ENCODE measurements at regions not wholly inside any gene's neighbourhood (a gene's known extent, or its start where the extent isn't known, plus 50 kb on each side); places are given as distances from the start of the nearest gene placed in this dataset.
"Not testable (repeated sequence)": the region's sequence is repeated elsewhere in the genome, so short reads cannot be mapped to it uniquely, and the experiment has no call there.

- intact Hi-C loops (cut with micrococcal nuclease), result no loop called here
Observed at GRCh38 chr12:131315601-131316000, 361.9 kb downstream of the ADGRD1 start.

GRCh38 chr12:131316388-131316787 is 362.7 kb downstream of the ADGRD1 start:
- intact Hi-C loops (cut with micrococcal nuclease), result no loop called here
- Mint-ChIP-seq H3K4me3 (no peak overlapping the region), H3K27me3 (peaks cover 11% of the 10 kb centered on the region), H3K36me3 (no peaks in the 10 kb centered on the region), H3K9me3 (peaks cover 21% of the 10 kb centered on the region), H3K27ac (no peak overlapping the region), H3K4me1 (ENCODE audit: low read depth) (peaks cover 6% of the 10 kb centered on the region)
- ChIA-PET CTCF (no interaction called here), POLR2A (no interaction called here)
- no peak for DNase-seq

More at GRCh38 chr12:131315601-131316000, 361.9 kb downstream of the ADGRD1 start:
- Mint-ChIP-seq H3K4me1 (ENCODE audit: low read depth) (peaks cover 8% of the 10 kb centered on the region), H3K27me3 (peaks cover 11% of the 10 kb centered on the region), H3K27ac (no peak overlapping the region), H3K9me3 (peaks cover 19% of the 10 kb centered on the region), H3K36me3 (no peaks in the 10 kb centered on the region), H3K4me3 (no peak overlapping the region)
- no peak for DNase-seq
- ChIA-PET CTCF (no interaction called here), POLR2A (no interaction called here)

DNA sequence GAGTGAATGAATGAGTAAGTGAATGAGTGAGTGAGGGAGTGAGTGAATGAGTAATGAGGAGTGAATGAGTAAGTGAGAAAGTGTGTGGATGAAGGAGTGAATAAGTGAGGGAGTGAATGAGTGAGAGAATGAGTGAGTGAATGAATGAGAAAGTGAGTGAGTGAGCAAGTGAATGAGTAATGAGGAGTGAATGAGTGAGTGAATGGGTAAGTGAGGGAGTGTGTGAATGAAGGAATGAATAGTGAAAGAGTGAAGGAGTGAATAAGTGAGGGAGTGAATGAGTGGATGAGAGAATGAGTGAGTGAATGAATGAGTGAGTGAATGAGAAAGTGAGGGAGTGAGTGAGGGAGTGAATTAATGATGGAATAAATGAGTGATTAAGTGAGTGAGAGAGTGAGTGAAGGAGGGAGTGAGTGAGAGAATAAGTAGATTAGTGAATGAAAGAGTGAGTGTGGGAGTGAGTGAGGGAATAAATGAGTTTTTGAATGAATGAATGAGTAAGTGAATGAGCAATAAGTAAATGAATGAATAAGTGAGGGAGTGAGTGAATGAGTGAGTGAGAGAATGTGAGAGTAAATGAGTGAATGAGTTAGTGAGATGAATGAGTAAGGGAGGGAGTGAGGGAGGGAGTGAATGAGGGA is 364.5 kb downstream of the ADGRD1 start:
- Mint-ChIP-seq H3K4me3 (no peak overlapping the region), H3K27ac (no peak overlapping the region), H3K4me1 (ENCODE audit: low read depth) (no peaks in the 10 kb centered on the region), H3K27me3 (peaks cover 8% of the 10 kb centered on the region), H3K9me3 (peaks cover 24% of the 10 kb centered on the region), H3K36me3 (no peaks in the 10 kb centered on the region)
- POLR2A ChIA-PET, result no interaction called here
- intact Hi-C loops (cut with micrococcal nuclease), result no loop called here
- CTCF ChIA-PET, result no interaction called here
- DNase-seq, result no peak

DNA sequence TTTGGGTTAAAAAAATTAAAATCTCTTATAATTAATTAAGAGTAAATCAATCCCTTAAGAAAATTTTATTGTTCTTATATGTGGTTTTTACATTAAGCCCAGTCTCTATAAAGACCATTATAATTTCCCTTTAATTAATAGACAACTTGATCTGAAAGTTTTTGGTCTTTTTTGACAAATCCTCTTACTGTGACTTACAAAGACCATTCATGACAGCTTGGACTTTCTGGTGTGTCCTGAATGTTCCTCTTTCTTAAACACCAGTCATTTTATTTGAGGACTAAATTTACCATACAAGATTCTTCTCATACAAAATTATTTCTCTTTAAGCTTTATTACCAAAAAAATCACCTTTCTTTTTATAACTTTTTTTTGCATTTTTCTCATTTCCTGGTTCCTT is 368.3 kb downstream of the ADGRD1 start:
- no peaks in the 10 kb centered on the region for H3K36me3 Mint-ChIP-seq

GRCh38 chr12:131322460-131322859 is 368.8 kb downstream of the ADGRD1 start:
- CTCF ChIA-PET; H3K4me1 Mint-ChIP-seq (ENCODE audit: low read depth); H3K36me3 Mint-ChIP-seq; POLR2A ChIA-PET; DNase-seq; H3K27ac Mint-ChIP-seq; H3K4me3 Mint-ChIP-seq; intact Hi-C loops (cut with micrococcal nuclease); H3K27me3 Mint-ChIP-seq: not testable (repeated sequence)
- peaks cover 24% of the 10 kb centered on the region for H3K9me3 Mint-ChIP-seq

More for the DNA sequence above, 368.3 kb downstream of the ADGRD1 start:
- intact Hi-C loops (cut with micrococcal nuclease), result no loop called here
- ChIA-PET POLR2A (no interaction called here), CTCF (no interaction called here)
- Mint-ChIP-seq H3K27ac (no peak overlapping the region), H3K9me3 (peaks cover 24% of the 10 kb centered on the region), H3K4me3 (no peak overlapping the region), H3K4me1 (ENCODE audit: low read depth) (no peaks in the 10 kb centered on the region), H3K27me3 (no peaks in the 10 kb centered on the region)
- no peak for DNase-seq

GRCh38 chr12:131323879-131324278 is 370.2 kb downstream of the ADGRD1 start:
- Mint-ChIP-seq H3K4me3 (no peak overlapping the region), H3K4me1 (ENCODE audit: low read depth) (no peaks in the 10 kb centered on the region), H3K36me3 (no peaks in the 10 kb centered on the region), H3K9me3 (peaks cover 14% of the 10 kb centered on the region), H3K27ac (no peak overlapping the region), H3K27me3 (no peaks in the 10 kb centered on the region)
- intact Hi-C loops (cut with micrococcal nuclease), result no loop called here
- POLR2A ChIA-PET, result no interaction called here
- no peak for DNase-seq
- CTCF ChIA-PET, result no interaction called here

GRCh38 chr12:131327521-131328488 is 374.1 kb downstream of the ADGRD1 start:
- DNase-seq, result no peak
- ChIA-PET POLR2A (no interaction called here), CTCF (no interaction called here)
- Mint-ChIP-seq H3K4me1 (ENCODE audit: low read depth) (no peaks in the 10 kb centered on the region), H3K27ac (no peak overlapping the region), H3K4me3 (no peak overlapping the region), H3K9me3 (no peaks in the 10 kb centered on the region), H3K36me3 (no peaks in the 10 kb centered on the region), H3K27me3 (no peaks in the 10 kb centered on the region)
- intact Hi-C loops (cut with micrococcal nuclease), result no loop called here

DNA sequence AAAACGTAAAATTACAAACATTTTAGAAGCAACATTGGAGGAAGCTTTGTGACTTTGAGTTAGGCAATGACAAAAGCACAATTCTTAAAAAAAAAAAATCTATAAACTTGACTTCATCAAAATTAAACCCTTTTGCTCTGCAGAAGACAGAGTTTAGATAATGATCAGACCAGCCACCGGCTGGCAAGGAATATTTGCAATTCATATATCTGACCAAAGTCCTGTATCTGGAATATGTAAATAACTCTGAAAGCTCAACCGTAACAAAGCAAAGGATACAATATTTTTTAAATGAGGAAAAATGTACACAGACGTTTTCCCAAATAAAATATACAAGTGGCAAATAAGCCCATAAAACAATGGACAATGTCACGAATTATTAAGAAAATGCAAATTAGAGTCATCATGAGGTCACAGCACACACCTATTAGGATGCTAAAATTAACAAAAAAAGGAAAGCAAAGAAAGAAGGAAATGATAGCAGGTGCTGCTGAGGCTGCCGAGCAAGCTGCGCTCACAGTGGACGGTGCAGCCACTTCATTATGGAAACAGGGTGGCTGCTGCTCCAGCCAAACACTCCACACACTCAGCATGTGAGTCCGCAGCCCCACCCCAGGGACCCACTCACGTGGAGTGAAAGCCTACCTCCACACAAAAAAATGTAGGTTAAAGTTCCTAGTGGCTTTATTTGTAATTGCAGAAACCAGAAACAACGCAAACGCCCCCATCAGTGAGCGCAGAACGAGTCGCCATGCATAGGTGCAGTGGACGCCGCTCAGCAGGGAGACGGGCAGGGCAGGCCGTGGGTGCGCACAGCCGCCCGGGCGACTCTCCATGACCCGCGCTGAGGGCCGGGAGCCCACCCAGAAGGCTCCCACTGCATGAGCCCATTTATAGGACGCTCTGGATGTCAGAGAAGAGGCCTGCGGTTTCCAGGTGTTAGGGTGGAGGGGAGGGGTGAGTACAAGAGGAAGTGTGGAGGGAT is 375.4 kb downstream of the ADGRD1 start:
- DNase-seq; H3K36me3 Mint-ChIP-seq; H3K4me1 Mint-ChIP-seq (ENCODE audit: low read depth); POLR2A ChIA-PET; CTCF ChIA-PET; intact Hi-C loops (cut with micrococcal nuclease); H3K27me3 Mint-ChIP-seq; H3K4me3 Mint-ChIP-seq; H3K9me3 Mint-ChIP-seq; H3K27ac Mint-ChIP-seq: not testable (repeated sequence)

GRCh38 chr12:131330106-131330815 is 376.6 kb downstream of the ADGRD1 start:
- ChIA-PET POLR2A (no interaction called here), CTCF (no interaction called here)
- no peaks in the 10 kb centered on the region for H3K4me1 Mint-ChIP-seq (ENCODE audit: low read depth)
- H3K4me3 Mint-ChIP-seq, result no peak overlapping the region
- no peak overlapping the region for H3K27ac Mint-ChIP-seq
- no peaks in the 10 kb centered on the region for H3K36me3 Mint-ChIP-seq
- H3K9me3 Mint-ChIP-seq, result no peaks in the 10 kb centered on the region
- intact Hi-C loops (cut with micrococcal nuclease), result no loop called here
- H3K27me3 Mint-ChIP-seq, result no peaks in the 10 kb centered on the region
- no peak for DNase-seq

GRCh38 chr12:131331148-131331750 is 377.5 kb downstream of the ADGRD1 start:
- CTCF ChIA-PET, result no interaction called here
- no peak for DNase-seq
- intact Hi-C loops (cut with micrococcal nuclease), result no loop called here
- Mint-ChIP-seq H3K36me3 (no peaks in the 10 kb centered on the region), H3K4me1 (ENCODE audit: low read depth) (no peaks in the 10 kb centered on the region), H3K4me3 (no peak overlapping the region), H3K9me3 (no peaks in the 10 kb centered on the region), H3K27ac (no peak overlapping the region), H3K27me3 (no peaks in the 10 kb centered on the region)
- POLR2A ChIA-PET, result no interaction called here

GRCh38 chr12:131332224-131332623 is 378.5 kb downstream of the ADGRD1 start:
- Mint-ChIP-seq H3K4me3 (no peak overlapping the region), H3K27me3 (no peaks in the 10 kb centered on the region), H3K36me3 (no peaks in the 10 kb centered on the region), H3K4me1 (ENCODE audit: low read depth) (no peaks in the 10 kb centered on the region), H3K9me3 (no peaks in the 10 kb centered on the region), H3K27ac (no peak overlapping the region)
- DNase-seq, result no peak
- intact Hi-C loops (cut with micrococcal nuclease), result no loop called here
- POLR2A ChIA-PET, result no interaction called here
- CTCF ChIA-PET, result no interaction called here
